HepG2 (cell line): ENCODE measurements at regions not wholly inside any gene's neighbourhood (a gene's known extent, or its start where the extent isn't known, plus 50 kb on each side); places are given as distances from the start of the nearest gene placed in this dataset.

Experiments
- ATAC-seq: fragments of 200-7000 bp; cut with Tn5 transposase; 3 replicates; pipeline ENCODE4 v1.9.1; 2020; ENCODE audit warnings: mild to moderate bottlenecking, moderate library complexity
- BruUV-seq: library from RNA; stranded (reverse); fragments of 400-500 nt; replicated peaks from 2 replicates; lab custom pipeline; 2021; lab: Mats Ljungman, UMichigan
- CTCF ChIA-PET: fragments of 300-600 bp; formaldehyde crosslinking; extraction: SDS; loops from one replicate; lab custom pipeline; 2021; ENCODE audit warnings: low total read pairs, inconsistent platforms, low intra/inter-chr PET ratio; lab: Yijun Ruan, JAX
- POLR2A ChIA-PET: fragments of 350-600 bp; sonication (Branson Sonifier 250); formaldehyde crosslinking; loops from one replicate; lab custom pipeline; 2020; ENCODE audit warnings: antibody characterized with exemption, inconsistent platforms; lab: Yijun Ruan, JAX
- DNase-seq: peaks from one replicate; pipeline ENCODE4 v3.0.0-alpha.2; 2015; ENCODE audit warnings: low spot score
- FAIRE-seq: peaks from 3 replicates; lab custom pipeline; 2011; peaks lifted over from hg19 to GRCh38; lab: Jason Lieb, UNC
- H2AFZ ChIP-seq: one replicate; pipeline ENCODE4 v1.6.1; 2011; ENCODE audit warnings: low read length, inconsistent platforms
- H3K27ac ChIP-seq: fragments of 300-600 bp; 3 replicates; pipeline ENCODE4 v1.8.0; 2011; ENCODE audit warnings: mixed run types, mild to moderate bottlenecking, mixed read lengths, low read length, inconsistent platforms; ENCODE audit not compliant: insufficient read depth; ENCODE audit errors: extremely low read length
- H3K27me3 ChIP-seq, 2 experiments: fragments of 200-600 bp in 1 of 2; 2 replicates in 1 of 2; 3 replicates in 1 of 2; pipeline versions ENCODE4 v1.6.0 to v1.8.0; 2011; ENCODE audit warnings: low read length in 2 of 2, mild to moderate bottlenecking in 2 of 2, moderate library complexity in 2 of 2, inconsistent platforms in 1 of 2; ENCODE audit not compliant: insufficient read depth in 2 of 2, control insufficient read depth in 1 of 2
- H3K36me3 ChIP-seq, 2 experiments: fragments of 200-600 bp in 1 of 2; replicated peaks in 1 of 2; 2 replicates in 1 of 2; 3 replicates in 1 of 2; pipeline versions ENCODE4 v1.5.1 to v1.8.0; 2011; ENCODE audit warnings: low read length in 2 of 2, inconsistent platforms in 1 of 2; ENCODE audit not compliant: insufficient read depth in 2 of 2, control insufficient read depth in 1 of 2
- H3K4me1 ChIP-seq: 2 replicates; pipeline ENCODE4 v1.5.1; 2012; ENCODE audit warnings: low read length, inconsistent platforms; ENCODE audit not compliant: insufficient read depth
- H3K4me2 ChIP-seq: 2 replicates; pipeline ENCODE4 v1.6.0; 2011; ENCODE audit warnings: low read depth, low read length, inconsistent platforms
- H3K4me3 ChIP-seq, 3 experiments: fragments of 200-600 bp in 1 of 3; sonication (generic), shearing (Covaris generic) in 1 of 3; replicated peaks in 1 of 3; 2 replicates each; pipeline ENCODE4 v1.5.1; 2011 to 2016; ENCODE audit warnings: low read length in 3 of 3, inconsistent platforms in 2 of 3, low read depth in 2 of 3, mild to moderate bottlenecking in 2 of 3, control low read depth in 1 of 3, mixed read lengths in 1 of 3; ENCODE audit not compliant: insufficient read depth in 1 of 3
- H3K79me2 ChIP-seq: one replicate; pipeline ENCODE4 v1.6.1; 2011; ENCODE audit warnings: low read length, inconsistent platforms; ENCODE audit not compliant: insufficient read depth
- H3K9ac ChIP-seq: 2 replicates; pipeline ENCODE4 v1.6.0; 2011; ENCODE audit warnings: mild to moderate bottlenecking, low read depth, low read length, inconsistent platforms; ENCODE audit not compliant: insufficient read depth
- H3K9me3 ChIP-seq: 2 replicates; pipeline ENCODE4 v1.5.1; 2012; ENCODE audit warnings: mild to moderate bottlenecking, low read length
- H4K20me1 ChIP-seq: 2 replicates; pipeline ENCODE4 v1.6.0; 2011; ENCODE audit warnings: inconsistent platforms, mild to moderate bottlenecking, low read length, moderate library complexity; ENCODE audit not compliant: insufficient read depth
- AKNA ChIP-seq: sonication (generic); formaldehyde crosslinking; IDR thresholded peaks from 2 replicates; pipeline ENCODE4 v1.4.0; 2020; ENCODE audit warnings: missing genetic modification reagents, borderline replicate concordance
- BRF2 ChIP-seq: sonication (generic); formaldehyde crosslinking; IDR thresholded peaks from 2 replicates; pipeline ENCODE4 v1.8.1; 2022; ENCODE audit warnings: mild to moderate bottlenecking, missing genetic modification reagents
- ELF3 ChIP-seq: IDR thresholded peaks from 2 replicates; pipeline ENCODE4 v1.6.1; 2016; ENCODE audit warnings: missing genetic modification reagents, missing compliant biosample characterization
- KDM5A ChIP-seq: fragments of 200-600 bp; sonication (generic); IDR thresholded peaks from 2 replicates; pipeline ENCODE4 v1.7.0; 2018; ENCODE audit warnings: antibody characterized with exemption, mild to moderate bottlenecking, low read length, borderline replicate concordance
- NFYC ChIP-seq: IDR thresholded peaks from 2 replicates; pipeline ENCODE4 v1.6.1; 2016; ENCODE audit warnings: missing genetic modification reagents, missing compliant biosample characterization
- PRDM4 ChIP-seq: sonication (generic); formaldehyde crosslinking; IDR thresholded peaks from 2 replicates; pipeline ENCODE4 v1.9.0; 2021; ENCODE audit warnings: missing genetic modification reagents, borderline replicate concordance
- YEATS2 ChIP-seq: sonication (generic); formaldehyde crosslinking; IDR thresholded peaks from 2 replicates; pipeline ENCODE4 v1.4.0; 2020; ENCODE audit warnings: missing genetic modification reagents, borderline replicate concordance
- ZBTB33 ChIP-seq: sonication (generic); formaldehyde crosslinking; IDR thresholded peaks from 2 replicates; pipeline ENCODE4 v1.4.0; 2020; ENCODE audit warnings: missing genetic modification reagents
- ZNF282 ChIP-seq: fragments of 450-650 bp; IDR thresholded peaks from 2 replicates; pipeline ENCODE4 v1.6.1; 2018; ENCODE audit not compliant: partially characterized antibody
- ZNF3 ChIP-seq: IDR thresholded peaks from 2 replicates; pipeline ENCODE4 v1.7.0; 2017; ENCODE audit warnings: inconsistent platforms
- ZNF639 ChIP-seq: conservative IDR thresholded peaks from 2 replicates; pipeline ENCODE4 v1.6.1; 2018; ENCODE audit warnings: missing genetic modification reagents
- ZNF704 ChIP-seq: sonication (generic); formaldehyde crosslinking; IDR thresholded peaks from 2 replicates; pipeline ENCODE4 v1.8.1; 2023; ENCODE audit warnings: mild to moderate bottlenecking, inconsistent platforms, moderate library complexity, missing genetic modification reagents, borderline replicate concordance
- WGBS: methylation state at CpG from one replicate; pipeline ENCODE4 v1.1.6; 2017; ENCODE audit warnings: low lambda C conversion rate; 5-methylcytosine and 5-hydroxymethylcytosine counted together
- in situ Hi-C: cut with HindIII; loops from 2 replicates; pipeline ENCODE4 v1.10.0; 2017; ENCODE audit warnings: low pct_unique_long_range_greater_than_20kb; ENCODE audit not compliant: extremely low pct_ligation_motif_present
- intact Hi-C: fragments of 100-400 bp; cut with micrococcal nuclease; formaldehyde crosslinking; loops from one replicate; pipeline ENCODE4 v1.10.0; 2022; ENCODE audit not compliant: unreplicated experiment

GRCh38 chr11:14593671-14594070 lies 49.9 kb upstream of the PDE3B start:
- POLR2A ChIA-PET: no interaction called here
- TF ChIP-seq ZNF3 (no peak), ZNF704 (CRISPR knock-in tag) (no peak), ZNF282 (no peak), NFYC (CRISPR knock-in tag) (no peak), AKNA (no peak), PRDM4 (CRISPR knock-in tag) (no peak), BRF2 (CRISPR knock-in tag) (no peak), ELF3 (CRISPR knock-in tag) (no peak), ZNF639 (CRISPR knock-in tag) (no peak), YEATS2 (CRISPR knock-in tag) (no peak), KDM5A (no peak), ZBTB33 (CRISPR knock-in tag) (no peak)

More at GRCh38 chr11:14593671-14594070, 49.9 kb upstream of the PDE3B start:
- ATAC-seq (no peak), DNase-seq (no peak), FAIRE-seq (no peak)
- no peaks in the 10 kb centered on the region for H3K36me3 ChIP-seq
- in situ Hi-C loops (no loop called here), intact Hi-C loops (no loop called here)
- H3K9me3 ChIP-seq: no peaks in the 10 kb centered on the region
- no peak overlapping the region for H3K4me2 ChIP-seq
- no peak overlapping the region for H3K27ac ChIP-seq
- no peaks in the 10 kb centered on the region for H3K4me1 ChIP-seq
- H4K20me1 ChIP-seq: no peaks in the 10 kb centered on the region
- BruUV-seq: no TSS peak
- CTCF ChIA-PET: no interaction called here
- no peaks in the 10 kb centered on the region for H3K27me3 ChIP-seq
- H3K79me2 ChIP-seq: no peaks in the 10 kb centered on the region
- no peak overlapping the region for H3K9ac ChIP-seq
- 100% methylated on average over 2 of the region's 2 CpGs for WGBS
- no peak overlapping the region for H3K4me3 ChIP-seq
- H2AFZ ChIP-seq: no peak overlapping the region
